DMS153 treated with DMSO at 0.1 percent for 48 hours (cell line): ENCODE measurements at regions not wholly inside any gene's neighbourhood (a gene's known extent, or its start where the extent isn't known, plus 50 kb on each side); places are given as distances from the start of the nearest gene placed in this dataset.

Source experiments
- DNase-seq: peaks from one replicate; lab custom pipeline; 2025; ENCODE audit not compliant: unreplicated experiment; lab: John Stamatoyannopoulos, UW

- DNase-seq: no peak
Observed at GRCh38 chr4:166259081-166259480, 386.0 kb downstream of the TLL1 start.

- no peak for DNase-seq
Observed at GRCh38 chr4:166274136-166274761, 401.2 kb downstream of the TLL1 start.

- no peak for DNase-seq
Observed at GRCh38 chr4:166274775-166275174, 401.7 kb downstream of the TLL1 start.

- DNase-seq: no peak
Observed at GRCh38 chr4:166277401-166277800, 404.4 kb downstream of the TLL1 start.

- DNase-seq: no peak
Observed at GRCh38 chr4:166277853-166278252, 404.8 kb downstream of the TLL1 start.

- DNase-seq: no peak
Observed at GRCh38 chr4:166279261-166279660, 406.2 kb downstream of the TLL1 start.

GRCh38 chr4:166280642-166281041, 407.6 kb downstream of the TLL1 start:
- DNase-seq: no peak

GRCh38 chr4:166282081-166282770, 409.2 kb downstream of the TLL1 start:
- DNase-seq: no peak

GRCh38 chr4:166284221-166284620, 411.2 kb downstream of the TLL1 start:
- no peak for DNase-seq

- peak; percentile 40 for DNase-seq
Observed at GRCh38 chr4:166290426-166290825, 417.4 kb downstream of the TLL1 start.

GRCh38 chr4:166293556-166293955, 420.5 kb downstream of the TLL1 start:
- DNase-seq: no peak

GRCh38 chr4:166301266-166301665, 428.2 kb downstream of the TLL1 start:
- no peak for DNase-seq

- DNase-seq: no peak
Observed at GRCh38 chr4:166308647-166309046, 435.6 kb downstream of the TLL1 start.

GRCh38 chr4:166309286-166309685, 436.2 kb downstream of the TLL1 start:
- no peak for DNase-seq

GRCh38 chr4:166311169-166311568, 438.1 kb downstream of the TLL1 start:
- no peak for DNase-seq

- DNase-seq: no peak
Observed at GRCh38 chr4:166312166-166312565, 439.1 kb downstream of the TLL1 start.

- DNase-seq: no peak
Observed at GRCh38 chr4:166314902-166315301, 441.9 kb downstream of the TLL1 start.

GRCh38 chr4:166315721-166316467, 442.9 kb downstream of the TLL1 start:
- no peak for DNase-seq

GRCh38 chr4:166318810-166319525, 445.9 kb downstream of the TLL1 start:
- DNase-seq: no peak

- no peak for DNase-seq
Observed at GRCh38 chr4:166323250-166323649, 450.2 kb downstream of the TLL1 start.

- DNase-seq: no peak
Observed at GRCh38 chr4:166324321-166324720, 451.3 kb downstream of the TLL1 start.
